ENCODE measurements at regions not wholly inside any gene's neighbourhood (a gene's known extent, or its start where the extent isn't known, plus 50 kb on each side); places are given as distances from the start of the nearest gene placed in this dataset.

DNA sequence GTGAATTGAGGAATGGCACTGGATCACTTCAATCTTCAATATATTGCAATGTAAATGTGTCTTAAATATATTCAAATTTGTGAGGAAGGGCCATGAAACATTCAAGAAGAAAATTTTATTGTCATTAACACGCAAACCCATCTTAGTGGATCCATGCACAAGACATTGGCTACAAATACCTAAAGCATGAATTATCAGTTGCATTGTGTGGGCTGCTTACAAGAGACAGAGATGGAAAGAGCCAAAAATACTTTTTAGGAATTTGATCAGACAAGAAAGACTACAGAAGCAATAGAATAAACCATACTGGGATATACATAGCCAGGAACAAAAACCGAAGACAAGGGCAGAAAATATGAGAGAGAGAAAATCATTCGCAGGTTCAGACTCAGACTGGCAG is 616.2 kb upstream of the GRIA3 start:
- TF ChIP-seq POLR2A (IDR thresholded peaks at IDR 0.05) (no peak), CTCF (IDR thresholded peaks at IDR 0.05) (no peak)

Data from testis (tissue), 2 donors.